ENCODE measurements at regions not wholly inside any gene's neighbourhood (a gene's known extent, or its start where the extent isn't known, plus 50 kb on each side); places are given as distances from the start of the nearest gene placed in this dataset.

DNA sequence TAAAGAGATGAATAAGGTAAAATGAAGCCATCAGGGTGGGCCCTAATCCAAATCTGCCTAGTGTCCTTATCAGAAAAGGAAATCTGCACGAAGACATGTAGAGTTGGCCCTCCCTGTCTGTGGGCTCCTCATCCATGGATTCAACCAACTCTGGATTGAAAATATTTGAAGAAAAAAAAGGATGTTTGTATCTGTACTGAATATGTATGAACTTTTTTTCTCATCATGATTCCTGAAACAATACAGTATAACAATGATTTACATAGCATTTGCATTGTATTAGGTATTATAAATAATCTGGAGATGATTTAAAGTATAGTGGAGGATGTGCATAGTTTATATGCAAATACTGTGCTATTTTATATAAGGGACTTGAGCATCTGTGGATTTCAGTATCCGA lies 59.0 kb upstream of the SMAD6 start:
- no peak for TF ChIP-seq EZH2 (IDR thresholded peaks at IDR 0.05; ENCODE audit: low read length)
- TF ChIP-seq, protein P1, sequence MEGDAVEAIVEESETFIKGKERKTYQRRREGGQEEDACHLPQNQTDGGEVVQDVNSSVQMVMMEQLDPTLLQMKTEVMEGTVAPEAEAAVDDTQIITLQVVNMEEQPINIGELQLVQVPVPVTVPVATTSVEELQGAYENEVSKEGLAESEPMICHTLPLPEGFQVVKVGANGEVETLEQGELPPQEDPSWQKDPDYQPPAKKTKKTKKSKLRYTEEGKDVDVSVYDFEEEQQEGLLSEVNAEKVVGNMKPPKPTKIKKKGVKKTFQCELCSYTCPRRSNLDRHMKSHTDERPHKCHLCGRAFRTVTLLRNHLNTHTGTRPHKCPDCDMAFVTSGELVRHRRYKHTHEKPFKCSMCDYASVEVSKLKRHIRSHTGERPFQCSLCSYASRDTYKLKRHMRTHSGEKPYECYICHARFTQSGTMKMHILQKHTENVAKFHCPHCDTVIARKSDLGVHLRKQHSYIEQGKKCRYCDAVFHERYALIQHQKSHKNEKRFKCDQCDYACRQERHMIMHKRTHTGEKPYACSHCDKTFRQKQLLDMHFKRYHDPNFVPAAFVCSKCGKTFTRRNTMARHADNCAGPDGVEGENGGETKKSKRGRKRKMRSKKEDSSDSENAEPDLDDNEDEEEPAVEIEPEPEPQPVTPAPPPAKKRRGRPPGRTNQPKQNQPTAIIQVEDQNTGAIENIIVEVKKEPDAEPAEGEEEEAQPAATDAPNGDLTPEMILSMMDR (optimal IDR thresholded peaks at IDR 0.05 in 1 of 3, IDR thresholded peaks at IDR 0.05 in 1 of 3, conservative IDR thresholded peaks at IDR 0.05 in 1 of 3; ENCODE audit: extremely low read depth in 1 of 3, insufficient read depth in 2 of 3, low read length in 3 of 3) = no peak
